Ishikawa (cell line): ENCODE measurements at regions not wholly inside any gene's neighbourhood (a gene's known extent, or its start where the extent isn't known, plus 50 kb on each side); places are given as distances from the start of the nearest gene placed in this dataset.

Experiments used
- CEBPB ChIP-seq: IDR thresholded peaks from 2 replicates; pipeline ENCODE4 v1.6.1; 2012
- CREB1 ChIP-seq: IDR thresholded peaks from 2 replicates; pipeline ENCODE4 v1.6.1; 2012; ENCODE audit warnings: low read depth
- EGR1 ChIP-seq: IDR thresholded peaks from 2 replicates; pipeline ENCODE4 v1.6.1; 2012
- EP300 ChIP-seq: IDR thresholded peaks from 2 replicates; pipeline ENCODE4 v1.6.1; 2012; ENCODE audit warnings: borderline replicate concordance
- FOXM1 ChIP-seq: IDR thresholded peaks from 2 replicates; pipeline ENCODE4 v1.6.1; 2012; ENCODE audit warnings: low read depth, borderline replicate concordance
- NFIC ChIP-seq: IDR thresholded peaks from 2 replicates; pipeline ENCODE4 v1.6.1; 2012
- RAD21 ChIP-seq: IDR thresholded peaks from 2 replicates; pipeline ENCODE4 v1.6.1; 2012; ENCODE audit warnings: low read depth
- TAF1 ChIP-seq: IDR thresholded peaks from 2 replicates; pipeline ENCODE4 v1.6.1; 2012; ENCODE audit warnings: low read depth, mild to moderate bottlenecking
- TCF12 ChIP-seq: IDR thresholded peaks from 2 replicates; pipeline ENCODE4 v1.6.1; 2012; ENCODE audit warnings: low read depth
- TEAD4 ChIP-seq: IDR thresholded peaks from 2 replicates; pipeline ENCODE4 v1.6.1; 2012
- YY1 ChIP-seq: IDR thresholded peaks from 2 replicates; pipeline ENCODE4 v1.6.1; 2012; ENCODE audit warnings: low read depth
- ZBTB7A ChIP-seq: IDR thresholded peaks from 2 replicates; pipeline ENCODE4 v1.6.1; 2012; ENCODE audit warnings: low read depth
- TF ChIP-seq, protein P1 (sequence below): IDR thresholded peaks from 2 replicates; pipeline ENCODE4 v1.6.1; 2012
- TF ChIP-seq, protein P2 (sequence below): IDR thresholded peaks from 2 replicates; pipeline ENCODE4 v1.6.1; 2012
- TF ChIP-seq, protein P3 (sequence below): IDR thresholded peaks from 2 replicates; pipeline ENCODE4 v1.6.1; 2012; ENCODE audit warnings: low read depth, mild to moderate bottlenecking

DNA sequence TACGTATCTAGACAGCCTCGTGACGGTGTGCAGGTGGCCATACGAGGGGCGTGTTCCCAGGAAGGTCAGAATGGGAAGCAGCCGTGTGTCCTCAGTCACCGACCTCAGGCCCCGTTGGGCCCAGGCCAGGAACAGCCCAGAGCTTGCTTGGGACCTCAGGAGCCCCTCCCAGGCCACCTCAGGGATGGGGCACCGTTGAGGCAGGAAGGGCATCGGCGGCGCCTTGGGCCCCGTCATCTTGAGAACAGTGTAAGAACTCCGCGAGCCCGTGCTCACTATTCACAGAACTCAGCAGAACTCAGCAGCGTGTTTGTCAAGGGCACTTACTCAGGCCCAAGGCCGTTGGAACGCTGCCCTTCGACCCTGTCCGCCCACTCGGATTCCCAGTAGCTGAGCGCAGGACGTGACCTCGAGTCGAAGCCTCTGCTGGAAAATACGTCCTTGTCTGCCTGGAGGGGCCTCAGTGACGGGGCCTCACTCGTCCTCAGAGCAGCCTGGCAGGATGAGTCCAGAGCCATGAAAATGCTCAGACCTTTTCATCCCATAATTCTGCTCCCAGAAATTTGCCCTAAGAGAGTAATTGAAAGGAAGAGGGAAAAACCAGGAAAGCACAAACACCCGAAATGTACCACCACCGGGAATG lies 1134.8 kb downstream of the BRD1 start:
- no peak for TF ChIP-seq CREB1
- TF ChIP-seq EP300 = no peak
- no peak for TF ChIP-seq RAD21
- no peak for TF ChIP-seq CEBPB
- TF ChIP-seq, protein P1, sequence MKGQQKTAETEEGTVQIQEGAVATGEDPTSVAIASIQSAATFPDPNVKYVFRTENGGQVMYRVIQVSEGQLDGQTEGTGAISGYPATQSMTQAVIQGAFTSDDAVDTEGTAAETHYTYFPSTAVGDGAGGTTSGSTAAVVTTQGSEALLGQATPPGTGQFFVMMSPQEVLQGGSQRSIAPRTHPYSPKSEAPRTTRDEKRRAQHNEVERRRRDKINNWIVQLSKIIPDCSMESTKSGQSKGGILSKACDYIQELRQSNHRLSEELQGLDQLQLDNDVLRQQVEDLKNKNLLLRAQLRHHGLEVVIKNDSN = no peak
- TF ChIP-seq NFIC = no peak
- TF ChIP-seq FOXM1 = no peak
- no peak for TF ChIP-seq EGR1
- no peak for TF ChIP-seq TEAD4
- TF ChIP-seq, protein P2, sequence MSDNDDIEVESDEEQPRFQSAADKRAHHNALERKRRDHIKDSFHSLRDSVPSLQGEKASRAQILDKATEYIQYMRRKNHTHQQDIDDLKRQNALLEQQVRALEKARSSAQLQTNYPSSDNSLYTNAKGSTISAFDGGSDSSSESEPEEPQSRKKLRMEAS = no peak
- TF ChIP-seq, protein P3, sequence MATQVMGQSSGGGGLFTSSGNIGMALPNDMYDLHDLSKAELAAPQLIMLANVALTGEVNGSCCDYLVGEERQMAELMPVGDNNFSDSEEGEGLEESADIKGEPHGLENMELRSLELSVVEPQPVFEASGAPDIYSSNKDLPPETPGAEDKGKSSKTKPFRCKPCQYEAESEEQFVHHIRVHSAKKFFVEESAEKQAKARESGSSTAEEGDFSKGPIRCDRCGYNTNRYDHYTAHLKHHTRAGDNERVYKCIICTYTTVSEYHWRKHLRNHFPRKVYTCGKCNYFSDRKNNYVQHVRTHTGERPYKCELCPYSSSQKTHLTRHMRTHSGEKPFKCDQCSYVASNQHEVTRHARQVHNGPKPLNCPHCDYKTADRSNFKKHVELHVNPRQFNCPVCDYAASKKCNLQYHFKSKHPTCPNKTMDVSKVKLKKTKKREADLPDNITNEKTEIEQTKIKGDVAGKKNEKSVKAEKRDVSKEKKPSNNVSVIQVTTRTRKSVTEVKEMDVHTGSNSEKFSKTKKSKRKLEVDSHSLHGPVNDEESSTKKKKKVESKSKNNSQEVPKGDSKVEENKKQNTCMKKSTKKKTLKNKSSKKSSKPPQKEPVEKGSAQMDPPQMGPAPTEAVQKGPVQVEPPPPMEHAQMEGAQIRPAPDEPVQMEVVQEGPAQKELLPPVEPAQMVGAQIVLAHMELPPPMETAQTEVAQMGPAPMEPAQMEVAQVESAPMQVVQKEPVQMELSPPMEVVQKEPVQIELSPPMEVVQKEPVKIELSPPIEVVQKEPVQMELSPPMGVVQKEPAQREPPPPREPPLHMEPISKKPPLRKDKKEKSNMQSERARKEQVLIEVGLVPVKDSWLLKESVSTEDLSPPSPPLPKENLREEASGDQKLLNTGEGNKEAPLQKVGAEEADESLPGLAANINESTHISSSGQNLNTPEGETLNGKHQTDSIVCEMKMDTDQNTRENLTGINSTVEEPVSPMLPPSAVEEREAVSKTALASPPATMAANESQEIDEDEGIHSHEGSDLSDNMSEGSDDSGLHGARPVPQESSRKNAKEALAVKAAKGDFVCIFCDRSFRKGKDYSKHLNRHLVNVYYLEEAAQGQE = no peak

DNA sequence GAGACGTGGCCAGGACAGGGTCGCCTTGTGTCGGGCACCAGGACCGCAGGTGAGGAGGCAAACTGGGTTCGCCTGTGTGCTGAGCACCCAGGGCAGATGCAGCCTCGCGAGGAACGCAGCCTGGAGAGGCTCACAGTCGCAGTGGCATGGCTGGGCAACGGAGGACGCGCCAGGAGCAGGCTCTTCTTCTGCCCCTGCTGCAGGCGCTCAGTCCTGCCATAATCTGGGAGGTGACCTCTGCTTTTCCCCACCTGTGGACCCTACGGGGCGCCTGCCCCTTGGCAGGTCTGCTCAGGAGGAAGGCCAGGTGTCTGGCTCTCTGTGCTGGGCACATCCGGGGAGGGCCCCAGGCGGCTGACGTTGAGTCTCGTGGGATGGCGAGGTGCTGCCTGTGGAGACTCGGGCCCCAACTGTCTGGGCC lies 1136.2 kb downstream of the BRD1 start:
- no peak for TF ChIP-seq NFIC
- no peak for TF ChIP-seq CREB1
- no peak for TF ChIP-seq TCF12
- TF ChIP-seq, protein P2 = no peak
- TF ChIP-seq RAD21 = no peak
- TF ChIP-seq YY1 = no peak

DNA sequence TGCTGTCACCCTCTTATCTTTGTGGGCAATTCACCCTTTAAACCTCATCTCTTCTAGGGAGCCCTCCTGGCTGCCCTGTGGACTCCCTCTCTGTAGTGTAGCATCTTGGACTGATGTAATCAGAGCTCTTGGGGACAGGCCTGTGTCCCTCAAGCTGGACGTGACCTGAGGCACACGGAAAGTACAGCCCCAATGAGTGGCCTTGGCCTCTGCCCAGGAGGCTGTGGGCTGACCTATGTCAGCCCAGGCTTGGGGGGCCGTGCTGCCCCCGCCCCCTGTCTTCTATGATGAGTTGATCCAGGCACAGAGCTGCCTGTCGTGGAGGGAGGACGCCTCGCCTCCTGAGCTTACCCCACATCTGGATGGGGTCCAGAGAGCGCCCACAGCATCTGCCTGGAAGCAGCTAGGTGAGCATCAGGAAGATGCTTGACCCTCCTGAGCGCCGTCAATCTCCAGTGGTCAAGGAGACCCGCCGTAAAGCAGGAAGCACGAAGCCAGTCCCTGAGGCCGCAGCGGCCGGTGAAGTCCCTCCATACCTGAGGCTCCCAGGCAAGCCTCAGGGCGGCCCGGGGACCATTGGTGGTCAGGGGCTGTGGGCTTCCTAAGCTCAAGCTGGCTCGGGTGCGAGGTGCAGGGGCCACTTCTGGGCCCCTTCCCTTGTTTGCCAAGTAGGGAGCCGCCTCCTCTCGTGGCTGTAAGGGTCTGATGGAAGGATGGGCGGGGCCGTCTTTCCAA lies 1136.9 kb downstream of the BRD1 start:
- TF ChIP-seq ZBTB7A (no peak), CREB1 (no peak), CEBPB (no peak), TEAD4 (no peak)

DNA sequence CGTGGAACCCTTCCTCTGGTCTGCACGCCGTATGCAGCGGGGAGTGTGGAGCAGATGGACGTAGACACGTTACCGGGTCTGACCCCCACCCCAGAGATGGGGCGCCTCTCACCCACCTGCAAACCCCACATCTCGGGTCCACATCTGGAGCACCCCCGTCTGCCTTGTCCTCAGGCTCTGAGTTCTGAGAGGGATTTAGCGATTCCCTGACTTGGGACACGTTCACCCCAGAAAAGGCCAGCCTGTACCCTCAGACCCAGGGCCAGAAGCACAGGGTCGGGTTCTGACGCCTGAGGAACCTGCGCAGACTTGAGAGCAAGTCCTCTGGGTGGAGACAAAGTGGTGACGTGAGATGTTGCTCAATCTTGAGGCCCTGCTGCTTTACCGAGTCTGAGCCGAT lies 1138.5 kb downstream of the BRD1 start:
- no peak for TF ChIP-seq TEAD4
- TF ChIP-seq, protein P3 = no peak
- TF ChIP-seq EGR1 = no peak
- no peak for TF ChIP-seq RAD21
- TF ChIP-seq NFIC = no peak
- no peak for TF ChIP-seq FOXM1
- TF ChIP-seq YY1 = no peak
- TF ChIP-seq CREB1 = no peak
- no peak for TF ChIP-seq EP300
- TF ChIP-seq, protein P1 = no peak
- no peak for TF ChIP-seq TCF12
- TF ChIP-seq CEBPB = no peak

DNA sequence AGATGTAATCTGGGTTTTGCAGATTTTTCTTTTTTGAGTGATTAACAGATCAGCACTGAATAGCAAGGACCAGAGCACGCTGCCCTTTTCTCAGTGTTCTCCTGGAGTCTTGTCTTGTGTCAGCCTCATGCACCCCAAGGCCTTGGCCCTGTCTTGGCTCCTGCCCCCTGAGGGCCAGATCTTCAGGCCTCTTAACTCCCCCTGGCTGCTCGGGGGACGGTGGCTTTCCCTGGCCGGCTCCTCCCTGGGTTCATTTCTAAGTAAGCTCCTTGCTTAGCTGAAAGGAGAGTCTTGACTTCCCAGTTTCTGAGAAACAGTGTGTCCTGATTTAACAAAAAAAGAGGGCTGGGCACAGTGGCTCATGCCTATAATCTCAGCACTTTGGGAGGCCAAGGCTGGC lies 1139.3 kb downstream of the BRD1 start:
- TF ChIP-seq EP300 = no peak
- TF ChIP-seq CREB1 = no peak

DNA sequence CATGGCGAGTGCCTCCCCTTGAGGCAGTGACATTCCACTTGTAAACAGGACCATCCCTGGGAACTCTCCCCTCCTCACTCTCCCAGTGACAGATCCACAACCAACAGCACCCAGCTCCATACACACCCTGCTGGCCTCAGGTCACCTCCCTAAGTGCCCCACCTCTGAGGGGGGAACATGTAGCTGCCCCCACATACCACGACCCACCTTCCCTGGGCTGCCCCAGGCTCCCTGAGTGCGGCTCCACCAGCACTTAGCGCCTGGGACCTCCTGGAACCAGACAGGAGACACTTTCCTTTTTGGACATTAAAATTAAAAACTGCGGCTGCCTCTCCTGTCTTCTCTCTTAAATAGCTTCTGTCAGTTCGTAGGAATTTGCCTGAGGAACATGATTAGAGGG lies 1140.1 kb downstream of the BRD1 start:
- TF ChIP-seq, protein P1 = no peak
- TF ChIP-seq TAF1 (no peak), CEBPB (no peak), YY1 (no peak), ZBTB7A (no peak), NFIC (no peak), EGR1 (no peak), FOXM1 (no peak), TEAD4 (no peak), CREB1 (no peak), TCF12 (no peak), RAD21 (no peak), EP300 (no peak)
- TF ChIP-seq, protein P3 = no peak
- TF ChIP-seq, protein P2 = no peak
